Testis (tissue), 2 donors: ENCODE measurements at regions not wholly inside any gene's neighbourhood (a gene's known extent, or its start where the extent isn't known, plus 50 kb on each side); places are given as distances from the start of the nearest gene placed in this dataset.

Source experiments
- POLR2A ChIP-seq: fragments of 450-650 bp; IDR thresholded peaks from one replicate; pipeline ENCODE4 v1.6.1; 2017; ENCODE audit warnings: antibody characterized with exemption, mild to moderate bottlenecking, moderate library complexity
- TF ChIP-seq, protein P1 (sequence below), 3 experiments: fragments of 450-650 bp in 2 of 3; fragments of 200-600 bp in 1 of 3; sonication (generic) in 1 of 3; IDR thresholded peaks; one replicate each; pipeline ENCODE4 v1.5.1; 2016 to 2019; ENCODE audit warnings: antibody characterized with exemption in 3 of 3, mild to moderate bottlenecking in 2 of 3, moderate library complexity in 1 of 3

DNA sequence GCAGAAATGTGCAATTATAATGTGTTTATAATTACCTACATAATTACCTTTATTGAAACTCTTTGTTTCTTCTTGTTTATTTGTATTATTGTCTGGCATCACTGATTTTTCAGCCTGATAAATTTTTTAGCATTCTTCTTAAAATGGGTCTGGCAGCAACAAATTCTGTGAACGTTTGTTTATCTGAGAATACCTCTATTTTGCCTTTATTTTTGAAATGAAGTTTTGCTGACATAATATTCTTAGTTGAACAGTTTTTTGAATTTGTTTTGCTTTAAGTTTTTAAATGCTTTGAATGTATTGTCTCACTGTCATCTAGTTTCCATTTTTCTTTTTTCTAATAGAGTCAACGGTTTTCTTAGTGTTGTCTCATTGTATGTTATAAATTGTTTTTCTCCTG lies 1152.0 kb upstream of the CDH2 start:
- TF ChIP-seq, protein P1, sequence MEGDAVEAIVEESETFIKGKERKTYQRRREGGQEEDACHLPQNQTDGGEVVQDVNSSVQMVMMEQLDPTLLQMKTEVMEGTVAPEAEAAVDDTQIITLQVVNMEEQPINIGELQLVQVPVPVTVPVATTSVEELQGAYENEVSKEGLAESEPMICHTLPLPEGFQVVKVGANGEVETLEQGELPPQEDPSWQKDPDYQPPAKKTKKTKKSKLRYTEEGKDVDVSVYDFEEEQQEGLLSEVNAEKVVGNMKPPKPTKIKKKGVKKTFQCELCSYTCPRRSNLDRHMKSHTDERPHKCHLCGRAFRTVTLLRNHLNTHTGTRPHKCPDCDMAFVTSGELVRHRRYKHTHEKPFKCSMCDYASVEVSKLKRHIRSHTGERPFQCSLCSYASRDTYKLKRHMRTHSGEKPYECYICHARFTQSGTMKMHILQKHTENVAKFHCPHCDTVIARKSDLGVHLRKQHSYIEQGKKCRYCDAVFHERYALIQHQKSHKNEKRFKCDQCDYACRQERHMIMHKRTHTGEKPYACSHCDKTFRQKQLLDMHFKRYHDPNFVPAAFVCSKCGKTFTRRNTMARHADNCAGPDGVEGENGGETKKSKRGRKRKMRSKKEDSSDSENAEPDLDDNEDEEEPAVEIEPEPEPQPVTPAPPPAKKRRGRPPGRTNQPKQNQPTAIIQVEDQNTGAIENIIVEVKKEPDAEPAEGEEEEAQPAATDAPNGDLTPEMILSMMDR (IDR thresholded peaks at IDR 0.05) = no peak
- TF ChIP-seq POLR2A = no peak
